Stomach smooth muscle (tissue), 2 donors: ENCODE measurements at regions not wholly inside any gene's neighbourhood (a gene's known extent, or its start where the extent isn't known, plus 50 kb on each side); places are given as distances from the start of the nearest gene placed in this dataset.

Experiments
- H3K27ac ChIP-seq: one replicate; pipeline ENCODE4 v1.7.0; 2013; ENCODE audit warnings: mild to moderate bottlenecking, low read length, inconsistent platforms
- H3K27me3 ChIP-seq, 2 donors: one replicate each; pipeline ENCODE4 v1.7.0; 2013; ENCODE audit warnings: low read length in 2 of 2; ENCODE audit not compliant: insufficient read depth in 2 of 2, control insufficient read depth in 1 of 2
- H3K36me3 ChIP-seq, 2 donors: one replicate each; pipeline ENCODE4 v1.7.0; 2013; ENCODE audit warnings: low read length in 2 of 2; ENCODE audit not compliant: control insufficient read depth in 2 of 2, insufficient read depth in 2 of 2
- H3K4me1 ChIP-seq: one replicate; pipeline ENCODE4 v1.7.0; 2013; ENCODE audit warnings: low read length; ENCODE audit not compliant: control insufficient read depth, insufficient read depth
- H3K4me3 ChIP-seq, 2 donors: one replicate each; pipeline ENCODE4 v1.7.0; 2013; ENCODE audit warnings: low read length in 2 of 2
- H3K9ac ChIP-seq, 2 donors: one replicate each; pipeline ENCODE4 v1.7.0; 2013; ENCODE audit warnings: low read length in 2 of 2, mild to moderate bottlenecking in 1 of 2
- H3K9me3 ChIP-seq, 2 donors: one replicate each; pipeline ENCODE4 v1.7.0; 2013; ENCODE audit warnings: low read length in 2 of 2; ENCODE audit not compliant: control insufficient read depth in 2 of 2
- donor health status: healthy.
- donor health status: Pancreatic carcinoma.

GRCh38 chr12:114858388-114859146 lies 174.6 kb upstream of the TBX3 start:
- Histone ChIP-seq H3K27ac (no peak overlapping the region), H3K27me3 (no peaks in the 10 kb centered on the region), H3K4me1 (no peaks in the 10 kb centered on the region), H3K9ac (no peak overlapping the region), H3K4me3 (no peak overlapping the region), H3K36me3 (no peaks in the 10 kb centered on the region), H3K9me3 (peaks cover 5 to 8% of the 10 kb centered on the region in 2 donors)

DNA sequence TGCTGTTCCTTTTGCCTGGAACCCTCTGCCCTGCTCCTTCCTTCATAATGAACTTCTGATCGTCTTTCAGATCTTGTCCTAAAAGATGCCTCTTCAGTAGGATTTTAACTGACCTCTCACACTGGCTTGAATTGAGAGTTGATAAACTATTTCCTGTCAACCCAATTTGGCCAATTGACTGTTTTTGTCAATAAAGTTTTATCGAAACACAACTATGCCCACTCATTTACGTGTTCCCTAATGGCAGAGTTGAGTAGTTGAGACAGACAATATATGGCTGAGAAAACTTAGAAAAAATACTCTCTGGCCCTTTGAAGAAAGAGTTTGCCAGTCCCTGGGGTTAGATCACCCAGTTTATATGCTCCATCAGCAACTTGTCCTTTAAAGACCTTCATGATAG lies 171.7 kb upstream of the TBX3 start:
- no peaks in the 10 kb centered on the region for H3K27me3 ChIP-seq
- H3K4me1 ChIP-seq = no peaks in the 10 kb centered on the region
- no peak overlapping the region for H3K27ac ChIP-seq
- H3K36me3 ChIP-seq = no peaks in the 10 kb centered on the region
- no peak overlapping the region for H3K9ac ChIP-seq
- H3K9me3 ChIP-seq = peaks cover 1 to 5% of the 10 kb centered on the region in 2 donors
- H3K4me3 ChIP-seq = no peak overlapping the region

GRCh38 chr12:114852976-114853529 lies 169.1 kb upstream of the TBX3 start:
- Histone ChIP-seq H3K36me3 (no peaks in the 10 kb centered on the region), H3K27me3 (no peaks in the 10 kb centered on the region), H3K9ac (no peak overlapping the region), H3K27ac (no peak overlapping the region), H3K4me1 (no peaks in the 10 kb centered on the region), H3K4me3 (no peak overlapping the region), H3K9me3 (peaks cover 0 to 5% of the 10 kb centered on the region in 2 donors)

DNA sequence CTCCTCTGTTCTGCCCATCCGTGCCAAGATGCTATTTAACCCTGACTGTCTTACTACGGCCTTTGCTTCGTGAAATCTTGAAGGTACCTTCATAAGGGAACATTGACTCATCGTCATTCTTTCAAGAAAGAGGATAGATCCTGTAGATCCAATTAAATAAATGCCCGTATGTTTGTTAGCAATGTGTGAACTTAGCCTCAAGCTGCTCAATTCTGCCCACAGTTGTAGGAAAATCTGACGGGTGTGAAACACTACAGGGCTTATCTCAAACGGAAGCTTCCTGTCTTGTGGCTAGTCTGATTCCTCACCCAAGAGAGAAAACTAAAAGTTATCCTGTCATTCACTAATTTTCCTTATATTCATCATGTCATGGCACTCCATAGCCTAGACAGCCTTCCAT lies 168.0 kb upstream of the TBX3 start:
- H3K9me3 ChIP-seq = peaks cover 0 to 5% of the 10 kb centered on the region in 2 donors
- H3K36me3 ChIP-seq = no peaks in the 10 kb centered on the region
- H3K27ac ChIP-seq = no peak overlapping the region
- no peak overlapping the region for H3K4me3 ChIP-seq
- no peaks in the 10 kb centered on the region for H3K4me1 ChIP-seq
- H3K27me3 ChIP-seq = no peaks in the 10 kb centered on the region
- H3K9ac ChIP-seq = no peak overlapping the region

- no peak overlapping the region for H3K9ac ChIP-seq
- H3K4me1 ChIP-seq = no peaks in the 10 kb centered on the region
- no peak overlapping the region for H3K4me3 ChIP-seq
- no peak overlapping the region for H3K27ac ChIP-seq
- H3K9me3 ChIP-seq = peaks cover 0 to 5% of the 10 kb centered on the region in 2 donors
- H3K27me3 ChIP-seq = no peaks in the 10 kb centered on the region
- H3K36me3 ChIP-seq = no peaks in the 10 kb centered on the region
These were observed 166.8 kb upstream of the TBX3 start for GRCh38 chr12:114850661-114851275.

GRCh38 chr12:114848666-114849065 lies 164.7 kb upstream of the TBX3 start:
- H3K4me1 ChIP-seq = no peaks in the 10 kb centered on the region
- H3K27me3 ChIP-seq = no peaks in the 10 kb centered on the region
- H3K27ac ChIP-seq = no peak overlapping the region
- H3K4me3 ChIP-seq = no peak overlapping the region
- no peak overlapping the region for H3K9ac ChIP-seq
- H3K9me3 ChIP-seq = no peaks in the 10 kb centered on the region
- no peaks in the 10 kb centered on the region for H3K36me3 ChIP-seq

- Histone ChIP-seq H3K9ac (no peak overlapping the region), H3K4me3 (no peak overlapping the region), H3K27ac (no peak overlapping the region), H3K9me3 (no peaks in the 10 kb centered on the region), H3K36me3 (no peaks in the 10 kb centered on the region), H3K4me1 (no peaks in the 10 kb centered on the region), H3K27me3 (no peaks in the 10 kb centered on the region)
These were observed 163.6 kb upstream of the TBX3 start for GRCh38 chr12:114847441-114848035.

GRCh38 chr12:114846771-114847170 lies 162.8 kb upstream of the TBX3 start:
- Histone ChIP-seq H3K9me3 (no peaks in the 10 kb centered on the region), H3K27me3 (no peaks in the 10 kb centered on the region), H3K4me1 (no peaks in the 10 kb centered on the region), H3K27ac (no peak overlapping the region), H3K9ac (no peak overlapping the region), H3K4me3 (no peak overlapping the region), H3K36me3 (no peaks in the 10 kb centered on the region)

DNA sequence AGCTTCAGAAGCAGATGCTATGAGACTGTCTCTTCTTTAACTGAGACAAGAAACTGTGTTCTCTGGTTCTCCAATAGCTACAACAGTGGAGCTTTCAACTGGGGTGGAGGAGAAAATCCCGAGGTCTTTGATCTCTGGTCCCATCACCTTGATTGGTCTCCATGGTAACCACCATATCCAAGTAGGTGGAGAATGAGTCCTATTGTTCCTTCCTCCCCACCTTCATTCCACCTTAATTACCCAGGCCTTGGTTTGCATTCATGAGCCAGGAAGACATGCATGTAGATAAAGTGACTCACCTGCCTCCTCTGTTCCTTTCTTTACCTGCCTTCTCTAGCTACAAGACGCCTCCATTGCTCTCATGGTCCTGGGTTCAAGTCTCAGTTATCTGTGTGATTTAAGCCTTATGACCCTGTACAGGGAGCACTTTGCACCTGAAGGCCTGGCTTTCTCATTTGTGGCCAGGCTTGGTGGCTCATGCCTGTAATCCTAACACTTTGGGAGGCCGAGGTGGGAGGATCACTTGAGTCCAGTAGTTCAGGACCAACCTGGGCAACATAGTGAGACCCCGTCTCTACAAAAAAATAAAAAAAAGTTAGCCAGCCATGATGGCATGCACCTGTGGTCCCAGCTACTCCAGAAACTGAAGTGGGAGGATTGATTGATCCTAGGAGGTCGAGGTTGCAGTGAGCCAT lies 157.7 kb upstream of the TBX3 start:
- Histone ChIP-seq H3K9ac (no peak overlapping the region), H3K4me1 (no peaks in the 10 kb centered on the region), H3K4me3 (no peak overlapping the region), H3K27me3 (no peaks in the 10 kb centered on the region), H3K27ac (no peak overlapping the region), H3K9me3 (no peaks in the 10 kb centered on the region), H3K36me3 (no peaks in the 10 kb centered on the region)

DNA sequence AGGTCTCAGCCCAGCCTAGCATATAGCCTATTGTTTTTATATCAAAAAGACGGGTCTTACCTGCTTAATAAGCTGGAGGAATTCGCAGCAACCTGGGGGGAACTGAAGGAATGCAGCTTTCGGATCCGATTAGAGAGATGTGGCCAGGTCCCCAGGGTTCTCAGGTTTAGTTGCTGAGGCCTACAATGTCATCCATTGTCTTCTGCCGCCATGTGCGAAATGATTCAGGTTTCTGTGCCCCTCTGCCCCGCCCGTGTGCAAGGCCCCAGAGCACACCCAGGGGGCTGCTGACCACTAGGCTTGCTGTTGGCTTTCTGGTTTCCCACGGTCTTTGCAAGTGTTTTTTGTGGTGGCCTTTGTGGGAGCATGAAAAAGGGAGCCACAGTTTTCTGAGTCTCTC lies 154.5 kb upstream of the TBX3 start:
- no peak overlapping the region for H3K27ac ChIP-seq
- no peaks in the 10 kb centered on the region for H3K36me3 ChIP-seq
- H3K4me3 ChIP-seq = no peak overlapping the region
- H3K9ac ChIP-seq = no peak overlapping the region
- no peaks in the 10 kb centered on the region for H3K4me1 ChIP-seq
- peaks cover 0 to 2% of the 10 kb centered on the region in 2 donors for H3K27me3 ChIP-seq
- peaks cover 0 to 4% of the 10 kb centered on the region in 2 donors for H3K9me3 ChIP-seq
